ENCODE measurements at regions not wholly inside any gene's neighbourhood (a gene's known extent, or its start where the extent isn't known, plus 50 kb on each side); places are given as distances from the start of the nearest gene placed in this dataset.
A peak's percentile ranks its signal among the peaks of the same experiment; 100 is the strongest.

- H3K27me3 ChIP-seq (ENCODE audit: insufficient read depth, low read length): no peaks in the 10 kb centered on the region
- H2BK5ac ChIP-seq (ENCODE audit: low read depth, low read length, poor library complexity): no peak overlapping the region
- no peak overlapping the region for H3K4me3 ChIP-seq (ENCODE audit: low read depth, low read length)
- no peak overlapping the region for H2AK5ac ChIP-seq (ENCODE audit: low read length)
- H4K12ac ChIP-seq (ENCODE audit: low read depth, low read length): no peak overlapping the region
- H3K18ac ChIP-seq (ENCODE audit: low read length): no peak overlapping the region
- H3K14ac ChIP-seq (ENCODE audit: low read length): no peak overlapping the region
- no peak overlapping the region for H3K4ac ChIP-seq (ENCODE audit: low read depth, low read length)
- no peaks in the 10 kb centered on the region for H3K36me3 ChIP-seq (ENCODE audit: control insufficient read depth in 1 of 2, insufficient read depth in 2 of 2, low read length in 2 of 2)
- no CpG with 5 or more reads among the region's 2 CpGs for WGBS (ENCODE audit: extremely low coverage, insufficient coverage, insufficient read length)
- H2AFZ ChIP-seq (ENCODE audit: insufficient read depth, low read length, poor library complexity): no peak overlapping the region
- H3K9me3 ChIP-seq (ENCODE audit: insufficient read depth, low read depth, low read length): no peaks in the 10 kb centered on the region
- H4K8ac ChIP-seq (ENCODE audit: low read depth, low read length): no peak overlapping the region
- no peak overlapping the region for H3K23ac ChIP-seq (ENCODE audit: low read length)
- no peaks in the 10 kb centered on the region for H3K79me1 ChIP-seq (ENCODE audit: low read length)
- H3K4me2 ChIP-seq (ENCODE audit: low read length): no peak overlapping the region
- no peak overlapping the region for H3K27ac ChIP-seq (ENCODE audit: low read depth, low read length)
- no peak for DNase-seq
- H4K91ac ChIP-seq (ENCODE audit: low read depth, low read length): no peak overlapping the region
- H3K9ac ChIP-seq (ENCODE audit: low read length): no peak overlapping the region
- no peak overlapping the region for H2BK12ac ChIP-seq (ENCODE audit: low read length)
- no peak overlapping the region for H2BK120ac ChIP-seq (ENCODE audit: insufficient read depth, low read length, poor library complexity)
- H3K4me1 ChIP-seq (ENCODE audit: control insufficient read depth in 1 of 2, insufficient read depth in 2 of 2, low read length in 2 of 2): no peaks in the 10 kb centered on the region
- no peaks in the 10 kb centered on the region for H3K79me2 ChIP-seq (ENCODE audit: control insufficient read depth, insufficient read depth, low read length, poor library complexity)
These were observed 211.8 kb downstream of the GLUD2 start for GRCh38 chrX:121259170-121259569.

GRCh38 chrX:121260596-121261240 is 213.3 kb downstream of the GLUD2 start:
- no peaks in the 10 kb centered on the region for H3K4me1 ChIP-seq (ENCODE audit: control insufficient read depth in 1 of 2, insufficient read depth in 2 of 2, low read length in 2 of 2)
- no peaks in the 10 kb centered on the region for H3K9me3 ChIP-seq (ENCODE audit: insufficient read depth, low read depth, low read length)
- H2BK12ac ChIP-seq (ENCODE audit: low read length): no peak overlapping the region
- no peak overlapping the region for H3K4me2 ChIP-seq (ENCODE audit: low read length)
- no peak overlapping the region for H2BK120ac ChIP-seq (ENCODE audit: insufficient read depth, low read length, poor library complexity)
- no CpG with 5 or more reads among the region's 2 CpGs for WGBS (ENCODE audit: extremely low coverage, insufficient coverage, insufficient read length)
- H2AFZ ChIP-seq (ENCODE audit: insufficient read depth, low read length, poor library complexity): no peak overlapping the region
- no peak overlapping the region for H4K12ac ChIP-seq (ENCODE audit: low read depth, low read length)
- no peak overlapping the region for H4K91ac ChIP-seq (ENCODE audit: low read depth, low read length)
- no peak overlapping the region for H4K8ac ChIP-seq (ENCODE audit: low read depth, low read length)
- no peak overlapping the region for H3K4me3 ChIP-seq (ENCODE audit: low read depth, low read length)
- H3K14ac ChIP-seq (ENCODE audit: low read length): no peak overlapping the region
- H3K23ac ChIP-seq (ENCODE audit: low read length): no peak overlapping the region
- no peak overlapping the region for H2BK5ac ChIP-seq (ENCODE audit: low read depth, low read length, poor library complexity)
- no peak overlapping the region for H3K18ac ChIP-seq (ENCODE audit: low read length)
- DNase-seq: peak in 1 of 2 donors; percentile 12
- no peak overlapping the region for H3K27ac ChIP-seq (ENCODE audit: low read depth, low read length)
- no peaks in the 10 kb centered on the region for H3K79me2 ChIP-seq (ENCODE audit: control insufficient read depth, insufficient read depth, low read length, poor library complexity)
- no peaks in the 10 kb centered on the region for H3K79me1 ChIP-seq (ENCODE audit: low read length)
- H3K36me3 ChIP-seq (ENCODE audit: control insufficient read depth in 1 of 2, insufficient read depth in 2 of 2, low read length in 2 of 2): no peaks in the 10 kb centered on the region
- H2AK5ac ChIP-seq (ENCODE audit: low read length): no peak overlapping the region
- no peak overlapping the region for H3K4ac ChIP-seq (ENCODE audit: low read depth, low read length)
- no peak overlapping the region for H3K9ac ChIP-seq (ENCODE audit: low read length)
- H3K27me3 ChIP-seq (ENCODE audit: insufficient read depth, low read length): no peaks in the 10 kb centered on the region

GRCh38 chrX:121283921-121284320 is 236.5 kb downstream of the GLUD2 start:
- H3K36me3 ChIP-seq (ENCODE audit: control insufficient read depth in 1 of 2, insufficient read depth in 2 of 2, low read length in 2 of 2): no peaks in the 10 kb centered on the region
- no peak overlapping the region for H2BK12ac ChIP-seq (ENCODE audit: low read length)
- H4K12ac ChIP-seq (ENCODE audit: low read depth, low read length): no peak overlapping the region
- no peak overlapping the region for H3K4ac ChIP-seq (ENCODE audit: low read depth, low read length)
- no peak overlapping the region for H3K4me3 ChIP-seq (ENCODE audit: low read depth, low read length)
- no peak overlapping the region for H3K9ac ChIP-seq (ENCODE audit: low read length)
- no peak overlapping the region for H2AK5ac ChIP-seq (ENCODE audit: low read length)
- no peak overlapping the region for H3K18ac ChIP-seq (ENCODE audit: low read length)
- H3K27me3 ChIP-seq (ENCODE audit: insufficient read depth, low read length): no peaks in the 10 kb centered on the region
- H3K4me1 ChIP-seq (ENCODE audit: control insufficient read depth in 1 of 2, insufficient read depth in 2 of 2, low read length in 2 of 2): no peaks in the 10 kb centered on the region
- DNase-seq: no peak
- no peak overlapping the region for H3K23ac ChIP-seq (ENCODE audit: low read length)
- no peak overlapping the region for H2BK120ac ChIP-seq (ENCODE audit: insufficient read depth, low read length, poor library complexity)
- no peak overlapping the region for H2AFZ ChIP-seq (ENCODE audit: insufficient read depth, low read length, poor library complexity)
- no peak overlapping the region for H2BK5ac ChIP-seq (ENCODE audit: low read depth, low read length, poor library complexity)
- no peaks in the 10 kb centered on the region for H3K79me2 ChIP-seq (ENCODE audit: control insufficient read depth, insufficient read depth, low read length, poor library complexity)
- no peak overlapping the region for H3K4me2 ChIP-seq (ENCODE audit: low read length)
- H3K27ac ChIP-seq (ENCODE audit: low read depth, low read length): no peak overlapping the region
- H4K91ac ChIP-seq (ENCODE audit: low read depth, low read length): no peak overlapping the region
- H3K14ac ChIP-seq (ENCODE audit: low read length): no peak overlapping the region
- no CpG with 5 or more reads among the region's 3 CpGs for WGBS (ENCODE audit: extremely low coverage, insufficient coverage, insufficient read length)
- H3K79me1 ChIP-seq (ENCODE audit: low read length): no peaks in the 10 kb centered on the region
- H3K9me3 ChIP-seq (ENCODE audit: insufficient read depth, low read depth, low read length): no peaks in the 10 kb centered on the region
- no peak overlapping the region for H4K8ac ChIP-seq (ENCODE audit: low read depth, low read length)

GRCh38 chrX:121298499-121298898 is 251.1 kb downstream of the GLUD2 start:
- Histone ChIP-seq H3K27ac (ENCODE audit: low read depth, low read length) (no peak overlapping the region), H2BK120ac (ENCODE audit: insufficient read depth, low read length, poor library complexity) (no peak overlapping the region), H3K4me3 (ENCODE audit: low read depth, low read length) (no peak overlapping the region), H3K4ac (ENCODE audit: low read depth, low read length) (no peak overlapping the region), H3K79me1 (ENCODE audit: low read length) (no peaks in the 10 kb centered on the region), H3K79me2 (ENCODE audit: control insufficient read depth, insufficient read depth, low read length, poor library complexity) (no peaks in the 10 kb centered on the region), H3K14ac (ENCODE audit: low read length) (no peak overlapping the region), H4K91ac (ENCODE audit: low read depth, low read length) (no peak overlapping the region), H4K8ac (ENCODE audit: low read depth, low read length) (no peak overlapping the region), H2BK5ac (ENCODE audit: low read depth, low read length, poor library complexity) (no peak overlapping the region), H3K4me2 (ENCODE audit: low read length) (no peak overlapping the region), H3K9me3 (ENCODE audit: insufficient read depth, low read depth, low read length) (no peaks in the 10 kb centered on the region), H3K23ac (ENCODE audit: low read length) (no peak overlapping the region), H3K4me1 (ENCODE audit: control insufficient read depth in 1 of 2, insufficient read depth in 2 of 2, low read length in 2 of 2) (no peaks in the 10 kb centered on the region), H2BK12ac (ENCODE audit: low read length) (no peak overlapping the region), H3K36me3 (ENCODE audit: control insufficient read depth in 1 of 2, insufficient read depth in 2 of 2, low read length in 2 of 2) (no peaks in the 10 kb centered on the region), H3K27me3 (ENCODE audit: insufficient read depth, low read length) (no peaks in the 10 kb centered on the region), H3K9ac (ENCODE audit: low read length) (no peak overlapping the region), H2AFZ (ENCODE audit: insufficient read depth, low read length, poor library complexity) (no peak overlapping the region), H2AK5ac (ENCODE audit: low read length) (no peak overlapping the region), H4K12ac (ENCODE audit: low read depth, low read length) (no peak overlapping the region), H3K18ac (ENCODE audit: low read length) (no peak overlapping the region)
- no peak for DNase-seq
- no CpG with 5 or more reads among the region's 1 CpG for WGBS (ENCODE audit: extremely low coverage, insufficient coverage, insufficient read length)
